ENCODE measurements at regions not wholly inside any gene's neighbourhood (a gene's known extent, or its start where the extent isn't known, plus 50 kb on each side); places are given as distances from the start of the nearest gene placed in this dataset.
"Not testable (repeated sequence)": the region's sequence is repeated elsewhere in the genome, so short reads cannot be mapped to it uniquely, and the experiment has no call there.

GRCh38 chrX:33926249-33926648, 205.9 kb downstream of the FAM47A start:
- H3K4ac ChIP-seq (ENCODE audit: low read depth, low read length); dilution Hi-C loops (cut with HindIII; ENCODE audit: low sequenced_read_pairs, unreplicated experiment); H4K20me1 ChIP-seq (ENCODE audit: insufficient read depth, low read length); H3K56ac ChIP-seq (ENCODE audit: extremely low read depth, insufficient read depth, low read length); H2BK5ac ChIP-seq (ENCODE audit: low read depth, low read length, poor library complexity, severe bottlenecking); H2BK20ac ChIP-seq (ENCODE audit: low read depth, low read length); H3K14ac ChIP-seq (replicated peaks; ENCODE audit: low read depth, low read length); H3K23ac ChIP-seq (ENCODE audit: low read depth, low read length); H2AK9ac ChIP-seq (replicated peaks; ENCODE audit: low read depth, low read length, poor library complexity); H3K4me3 ChIP-seq (ENCODE audit: insufficient read depth, low read depth, low read length); ATAC-seq (ENCODE audit: low read depth); H3K9ac ChIP-seq (ENCODE audit: low read depth, low read length); H3K36me3 ChIP-seq (ENCODE audit: control insufficient read depth, insufficient read depth, low read length); H4K91ac ChIP-seq (ENCODE audit: insufficient read depth, low read depth, low read length); H3K4me1 ChIP-seq (ENCODE audit: control insufficient read depth, insufficient read depth, low read length); H3K9me1 ChIP-seq (ENCODE audit: insufficient read depth, low read length); H3K79me1 ChIP-seq (ENCODE audit: low read depth in 1 of 2, low read length in 2 of 2); CTCF ChIA-PET; in situ Hi-C loops (cut with MboI; ENCODE audit: low sequenced_read_pairs); DNase-seq; H3K9me3 ChIP-seq (ENCODE audit: control insufficient read depth, insufficient read depth, low read length); H2AFZ ChIP-seq (replicated peaks; ENCODE audit: low read length, poor library complexity); H2BK15ac ChIP-seq (ENCODE audit: low read depth, low read length); H3K18ac ChIP-seq (ENCODE audit: low read depth, low read length); H4K5ac ChIP-seq (ENCODE audit: low read depth, low read length); H3K4me2 ChIP-seq (ENCODE audit: low read depth, low read length); H3K27ac ChIP-seq (ENCODE audit: insufficient read depth, low read length); BruUV-seq (replicated peaks); H2AK5ac ChIP-seq (ENCODE audit: low read depth, low read length); H4K8ac ChIP-seq (ENCODE audit: low read depth in 2 of 2, low read length in 2 of 2); H3K27me3 ChIP-seq (ENCODE audit: control insufficient read depth, insufficient read depth, low read length); intact Hi-C loops (cut with micrococcal nuclease); H2BK120ac ChIP-seq (ENCODE audit: low read depth, low read length); POLR2A ChIA-PET (ENCODE audit: unreplicated experiment): not testable (repeated sequence)
- WGBS, 2 experiments (ENCODE audit: extremely low coverage in 2 of 2, insufficient read length in 1 of 2), result no CpG with 5 or more reads among the region's 5 CpGs

Data from IMR-90 (cell line).